Sigmoid colon (tissue), 4 donors: ENCODE measurements at regions not wholly inside any gene's neighbourhood (a gene's known extent, or its start where the extent isn't known, plus 50 kb on each side); places are given as distances from the start of the nearest gene placed in this dataset.

Source experiments
- POLR2A ChIP-seq, 2 donors: fragments of 450-650 bp; IDR thresholded peaks; one replicate each; pipeline ENCODE4 v1.6.1; 2016; ENCODE audit warnings: antibody characterized with exemption in 2 of 2, mild to moderate bottlenecking in 2 of 2, moderate library complexity in 2 of 2
- POLR2AphosphoS5 ChIP-seq, 4 donors: sonication (generic); formaldehyde crosslinking; IDR thresholded peaks; one replicate each; pipeline ENCODE4 v1.6.1; 2017; ENCODE audit warnings: antibody characterized with exemption in 4 of 4
- TF ChIP-seq, protein P1 (sequence below), 4 experiments: fragments of 450-650 bp in 3 of 4; fragments of 200-600 bp in 1 of 4; IDR thresholded peaks; one replicate each; pipeline ENCODE4 v1.5.1; 2016 to 2019; ENCODE audit warnings: antibody characterized with exemption in 4 of 4, mild to moderate bottlenecking in 3 of 4, moderate library complexity in 2 of 4

GRCh38 chr6:163766936-163767335 lies 352.4 kb downstream of the QKI start:
- TF ChIP-seq POLR2AphosphoS5 (IDR thresholded peaks at IDR 0.05) (no peak), POLR2A (IDR thresholded peaks at IDR 0.05) (no peak)
- TF ChIP-seq, protein P1, sequence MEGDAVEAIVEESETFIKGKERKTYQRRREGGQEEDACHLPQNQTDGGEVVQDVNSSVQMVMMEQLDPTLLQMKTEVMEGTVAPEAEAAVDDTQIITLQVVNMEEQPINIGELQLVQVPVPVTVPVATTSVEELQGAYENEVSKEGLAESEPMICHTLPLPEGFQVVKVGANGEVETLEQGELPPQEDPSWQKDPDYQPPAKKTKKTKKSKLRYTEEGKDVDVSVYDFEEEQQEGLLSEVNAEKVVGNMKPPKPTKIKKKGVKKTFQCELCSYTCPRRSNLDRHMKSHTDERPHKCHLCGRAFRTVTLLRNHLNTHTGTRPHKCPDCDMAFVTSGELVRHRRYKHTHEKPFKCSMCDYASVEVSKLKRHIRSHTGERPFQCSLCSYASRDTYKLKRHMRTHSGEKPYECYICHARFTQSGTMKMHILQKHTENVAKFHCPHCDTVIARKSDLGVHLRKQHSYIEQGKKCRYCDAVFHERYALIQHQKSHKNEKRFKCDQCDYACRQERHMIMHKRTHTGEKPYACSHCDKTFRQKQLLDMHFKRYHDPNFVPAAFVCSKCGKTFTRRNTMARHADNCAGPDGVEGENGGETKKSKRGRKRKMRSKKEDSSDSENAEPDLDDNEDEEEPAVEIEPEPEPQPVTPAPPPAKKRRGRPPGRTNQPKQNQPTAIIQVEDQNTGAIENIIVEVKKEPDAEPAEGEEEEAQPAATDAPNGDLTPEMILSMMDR (IDR thresholded peaks at IDR 0.05) = no peak
